HepG2 (cell line): ENCODE measurements at regions not wholly inside any gene's neighbourhood (a gene's known extent, or its start where the extent isn't known, plus 50 kb on each side); places are given as distances from the start of the nearest gene placed in this dataset.
A peak's percentile ranks its signal among the peaks of the same experiment; 100 is the strongest.

Experiments used
- BCL6 ChIP-seq: IDR thresholded peaks from 2 replicates; pipeline ENCODE4 v1.6.1; 2016; ENCODE audit warnings: missing genetic modification reagents, missing compliant biosample characterization
- ELF3 ChIP-seq: IDR thresholded peaks from 2 replicates; pipeline ENCODE4 v1.6.1; 2016; ENCODE audit warnings: missing genetic modification reagents, missing compliant biosample characterization
- ERF ChIP-seq: IDR thresholded peaks from 2 replicates; pipeline ENCODE4 v1.6.1; 2018; ENCODE audit warnings: missing biosample characterization, missing genetic modification reagents
- FOXO1 ChIP-seq: sonication (generic); formaldehyde crosslinking; IDR thresholded peaks from 2 replicates; pipeline ENCODE4 v1.4.0; 2020; ENCODE audit warnings: missing genetic modification reagents
- IRX3 ChIP-seq: sonication (generic); formaldehyde crosslinking; IDR thresholded peaks from 2 replicates; pipeline ENCODE4 v1.8.1; 2023; ENCODE audit warnings: mild to moderate bottlenecking, low read depth, missing genetic modification reagents, borderline replicate concordance
- ISX ChIP-seq: sonication (generic); formaldehyde crosslinking; conservative IDR thresholded peaks from 2 replicates; pipeline ENCODE4 v1.5.0; 2020; ENCODE audit warnings: missing genetic modification reagents
- MED1 ChIP-seq: sonication (generic); formaldehyde crosslinking; IDR thresholded peaks from 2 replicates; pipeline ENCODE4 v1.4.0; 2020; ENCODE audit warnings: missing genetic modification reagents
- MTF2 ChIP-seq: sonication (generic); formaldehyde crosslinking; IDR thresholded peaks from 2 replicates; pipeline ENCODE4 v1.5.0; 2020; ENCODE audit warnings: missing genetic modification reagents, borderline replicate concordance
- NCOA5 ChIP-seq: sonication (generic); formaldehyde crosslinking; IDR thresholded peaks from 2 replicates; pipeline ENCODE4 v1.4.0; 2020; ENCODE audit warnings: missing genetic modification reagents
- NFE2L1 ChIP-seq: sonication (generic); formaldehyde crosslinking; IDR thresholded peaks from 2 replicates; pipeline ENCODE4 v1.4.0; 2020; ENCODE audit warnings: missing genetic modification reagents, mild to moderate bottlenecking, borderline replicate concordance
- NFIC ChIP-seq: IDR thresholded peaks from 2 replicates; pipeline ENCODE4 v1.6.1; 2012; ENCODE audit warnings: mild to moderate bottlenecking, low read length, inconsistent platforms
- NR2C2 ChIP-seq: sonication (generic); formaldehyde crosslinking; IDR thresholded peaks from 2 replicates; pipeline ENCODE4 v1.4.0; 2020; ENCODE audit warnings: missing genetic modification reagents, mild to moderate bottlenecking, moderate library complexity, borderline replicate concordance
- REL ChIP-seq: sonication (generic); formaldehyde crosslinking; conservative IDR thresholded peaks from 2 replicates; pipeline ENCODE4 v1.8.0; 2022; ENCODE audit warnings: mild to moderate bottlenecking, missing genetic modification reagents, moderate library complexity
- SNAPC2 ChIP-seq: sonication (generic); formaldehyde crosslinking; IDR thresholded peaks from 2 replicates; pipeline ENCODE4 v1.8.1; 2022; ENCODE audit warnings: mild to moderate bottlenecking, missing genetic modification reagents
- SP1 ChIP-seq, 2 experiments: fragments of 450-650 bp in 1 of 2; sonication (generic) in 1 of 2; formaldehyde crosslinking in 1 of 2; IDR thresholded peaks; 2 replicates each; pipeline versions ENCODE4 v1.4.0 to v1.6.1; 2016 to 2020; ENCODE audit warnings: missing genetic modification reagents in 1 of 2
- SRSF4 ChIP-seq: fragments of 200-400 bp; formaldehyde crosslinking; IDR thresholded peaks from one replicate; pipeline ENCODE4 v1.6.1; 2018; ENCODE audit warnings: mild to moderate bottlenecking, low read depth, low read length, moderate library complexity; ENCODE audit not compliant: poor library complexity, severe bottlenecking
- TBX2 ChIP-seq: sonication (generic); formaldehyde crosslinking; IDR thresholded peaks from 2 replicates; pipeline ENCODE4 v1.5.0; 2020; ENCODE audit warnings: missing genetic modification reagents, mild to moderate bottlenecking, borderline replicate concordance
- THAP11 ChIP-seq: IDR thresholded peaks from 2 replicates; pipeline ENCODE4 v1.6.1; 2016; ENCODE audit warnings: missing biosample characterization, missing genetic modification reagents
- XRCC5 ChIP-seq: fragments of 200-400 bp; formaldehyde crosslinking; optimal IDR thresholded peaks from 2 replicates; pipeline ENCODE3; 2017; ENCODE audit warnings: mild to moderate bottlenecking, low read length
- ZNF224 ChIP-seq: sonication (generic); formaldehyde crosslinking; IDR thresholded peaks from 2 replicates; pipeline ENCODE4 v1.5.0; 2020; ENCODE audit warnings: mild to moderate bottlenecking, missing genetic modification reagents
- ZNF225 ChIP-seq: sonication (generic); formaldehyde crosslinking; IDR thresholded peaks from 2 replicates; pipeline ENCODE4 v1.4.0; 2020; ENCODE audit warnings: mild to moderate bottlenecking, missing genetic modification reagents
- ZNF24 ChIP-seq: fragments of 450-650 bp; IDR thresholded peaks from 2 replicates; pipeline ENCODE4 v1.6.1; 2017; ENCODE audit warnings: antibody characterized with exemption, mild to moderate bottlenecking
- ZNF335 ChIP-seq: sonication (generic); formaldehyde crosslinking; IDR thresholded peaks from 2 replicates; pipeline ENCODE4 v1.4.0; 2020; ENCODE audit warnings: missing genetic modification reagents
- ZNF33A ChIP-seq: sonication (generic); formaldehyde crosslinking; IDR thresholded peaks from 2 replicates; pipeline ENCODE4 v1.5.1; 2020; ENCODE audit warnings: missing genetic modification reagents, mild to moderate bottlenecking, moderate library complexity, borderline replicate concordance
- ZNF484 ChIP-seq: sonication (generic); formaldehyde crosslinking; IDR thresholded peaks from 2 replicates; pipeline ENCODE4 v1.5.1; 2020; ENCODE audit warnings: mild to moderate bottlenecking, low read depth, missing genetic modification reagents, borderline replicate concordance
- ZNF496 ChIP-seq: sonication (generic); formaldehyde crosslinking; IDR thresholded peaks from 2 replicates; pipeline ENCODE4 v1.8.1; 2023; ENCODE audit warnings: mild to moderate bottlenecking, moderate library complexity, missing genetic modification reagents; ENCODE audit not compliant: insufficient replicate concordance
- ZNF644 ChIP-seq: IDR thresholded peaks from 2 replicates; pipeline ENCODE4 v1.6.1; 2016; ENCODE audit warnings: low read depth
- ZNF713 ChIP-seq: sonication (generic); formaldehyde crosslinking; IDR thresholded peaks from 2 replicates; pipeline ENCODE4 v1.4.0; 2020; ENCODE audit warnings: mild to moderate bottlenecking, missing genetic modification reagents
- ZNF75D ChIP-seq: sonication (generic); formaldehyde crosslinking; IDR thresholded peaks from 2 replicates; pipeline ENCODE4 v1.8.1; 2023; ENCODE audit warnings: missing genetic modification reagents, mild to moderate bottlenecking, borderline replicate concordance
- ZNF792 ChIP-seq: IDR thresholded peaks from 2 replicates; pipeline ENCODE4 v1.6.1; 2016
- TF ChIP-seq, protein P1 (sequence below): sonication (generic); formaldehyde crosslinking; IDR thresholded peaks from 2 replicates; pipeline ENCODE4 v1.4.0; 2020; ENCODE audit warnings: missing genetic modification reagents

DNA sequence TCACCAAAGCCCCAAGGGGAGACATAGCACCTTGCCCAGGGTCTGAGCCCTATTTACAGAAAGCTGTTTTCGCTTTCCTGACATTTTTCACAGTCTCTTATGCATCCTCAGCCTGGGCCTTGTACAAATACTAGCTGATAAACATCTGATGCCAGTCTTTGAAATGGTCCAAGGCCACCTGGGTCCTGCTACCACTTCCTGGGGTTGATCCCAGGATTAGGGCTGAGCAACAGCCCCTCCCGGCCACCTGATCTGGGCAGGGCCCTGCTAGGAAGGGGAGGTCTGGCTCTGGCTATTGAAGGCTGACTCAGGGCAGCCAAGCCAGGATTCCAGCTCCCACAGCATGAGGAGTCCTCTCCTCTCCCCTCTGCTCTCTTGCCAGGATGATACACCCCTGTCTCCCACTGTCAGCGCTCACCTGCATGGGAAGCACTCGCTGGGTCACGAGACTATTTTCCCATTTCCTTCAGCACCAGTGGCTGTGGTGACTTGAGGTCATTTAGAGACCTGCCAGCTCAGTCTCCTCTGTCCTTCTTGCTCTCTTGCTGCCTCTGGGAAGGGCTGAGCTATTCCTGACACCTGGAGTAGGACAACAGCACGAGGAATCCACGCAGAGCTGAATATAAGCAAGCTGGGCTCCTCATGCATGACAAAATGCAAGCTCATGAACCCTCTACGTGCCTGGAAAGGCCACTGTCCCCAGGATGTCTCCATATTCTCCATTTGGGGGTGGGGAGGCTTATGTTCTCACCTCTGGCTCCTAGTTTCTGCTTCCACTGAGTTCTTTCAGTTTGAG, 53.0 kb upstream of the LGALSL start (continued):
- 0 out of 2 replicates have a peak, but pooled peaks have one; percentile 17 for TF ChIP-seq ZNF335 (CRISPR knock-in tag)
- TF ChIP-seq ERF (CRISPR knock-in tag): no peak
- TF ChIP-seq ELF3 (CRISPR knock-in tag): 0 out of 2 replicates have a peak, but pooled peaks have one; percentile 36
- TF ChIP-seq IRX3 (CRISPR knock-in tag): no peak
- 0 out of 2 replicates have a peak, but pooled peaks have one; percentile 52 for TF ChIP-seq ZNF225 (CRISPR knock-in tag)
- TF ChIP-seq SNAPC2 (CRISPR knock-in tag): no peak
- no peak for TF ChIP-seq ZNF75D (CRISPR knock-in tag)
- no peak for TF ChIP-seq NCOA5
- TF ChIP-seq XRCC5: no peak
- peak; percentile 34; the same call in 1 of the 2 replicates for TF ChIP-seq MED1 (CRISPR knock-in tag)
- TF ChIP-seq REL (CRISPR knock-in tag): no peak
- 0 out of 2 replicates have a peak, but pooled peaks have one; percentile 54 for TF ChIP-seq ZNF713
- no peak for TF ChIP-seq THAP11
- no peak for TF ChIP-seq ISX (CRISPR knock-in tag)
- TF ChIP-seq SP1 (IDR thresholded peaks at IDR 0.05): no peak
- TF ChIP-seq SP1 (CRISPR knock-in tag; IDR thresholded peaks at IDR 0.05): no peak
- no peak for TF ChIP-seq ZNF224 (CRISPR knock-in tag)
- TF ChIP-seq ZNF792: 0 out of 2 replicates have a peak, but pooled peaks have one; percentile 58
- no peak for TF ChIP-seq ZNF24
- no peak for TF ChIP-seq ZNF484 (CRISPR knock-in tag)
- TF ChIP-seq ZNF644 (CRISPR knock-in tag): no peak
- TF ChIP-seq FOXO1 (CRISPR knock-in tag): no peak
- TF ChIP-seq SRSF4: no peak
- peak; percentile 51; the same call in 1 of the 2 replicates for TF ChIP-seq TBX2 (CRISPR knock-in tag)
- no peak for TF ChIP-seq NR2C2 (CRISPR knock-in tag)
- TF ChIP-seq, protein P1, sequence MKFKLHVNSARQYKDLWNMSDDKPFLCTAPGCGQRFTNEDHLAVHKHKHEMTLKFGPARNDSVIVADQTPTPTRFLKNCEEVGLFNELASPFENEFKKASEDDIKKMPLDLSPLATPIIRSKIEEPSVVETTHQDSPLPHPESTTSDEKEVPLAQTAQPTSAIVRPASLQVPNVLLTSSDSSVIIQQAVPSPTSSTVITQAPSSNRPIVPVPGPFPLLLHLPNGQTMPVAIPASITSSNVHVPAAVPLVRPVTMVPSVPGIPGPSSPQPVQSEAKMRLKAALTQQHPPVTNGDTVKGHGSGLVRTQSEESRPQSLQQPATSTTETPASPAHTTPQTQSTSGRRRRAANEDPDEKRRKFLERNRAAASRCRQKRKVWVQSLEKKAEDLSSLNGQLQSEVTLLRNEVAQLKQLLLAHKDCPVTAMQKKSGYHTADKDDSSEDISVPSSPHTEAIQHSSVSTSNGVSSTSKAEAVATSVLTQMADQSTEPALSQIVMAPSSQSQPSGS: no peak
- TF ChIP-seq ZNF33A (CRISPR knock-in tag): no peak
- no peak for TF ChIP-seq NFIC
- no peak for TF ChIP-seq MTF2 (CRISPR knock-in tag)
- TF ChIP-seq ZNF496 (CRISPR knock-in tag): no peak
- TF ChIP-seq BCL6 (CRISPR knock-in tag): 0 out of 2 replicates have a peak, but pooled peaks have one; percentile 12
- TF ChIP-seq NFE2L1 (CRISPR knock-in tag): no peak
